ENCODE measurements at regions not wholly inside any gene's neighbourhood (a gene's known extent, or its start where the extent isn't known, plus 50 kb on each side); places are given as distances from the start of the nearest gene placed in this dataset.

- TF ChIP-seq CTCF (IDR thresholded peaks at IDR 0.05) (no peak), POLR2A (IDR thresholded peaks at IDR 0.05; ENCODE audit: low read depth) (no peak)
Measured at GRCh38 chr11:134821422-134821821, 409.4 kb upstream of the B3GAT1 start.

Data from esophagus muscularis mucosa (tissue), 3 donors.